ENCODE measurements at regions not wholly inside any gene's neighbourhood (a gene's known extent, or its start where the extent isn't known, plus 50 kb on each side); places are given as distances from the start of the nearest gene placed in this dataset.

GRCh38 chr6:121639021-121639420 is 203.6 kb downstream of the GJA1 start:
- Histone ChIP-seq H3K4me3 (ENCODE audit: low read depth, low read length) (no peak overlapping the region), H3K36me3 (ENCODE audit: control insufficient read depth, insufficient read depth, low read length) (no peaks in the 10 kb centered on the region), H3K27me3 (ENCODE audit: control insufficient read depth, insufficient read depth, low read length) (no peaks in the 10 kb centered on the region)
- TF ChIP-seq CTCF (IDR thresholded peaks at IDR 0.05; ENCODE audit: insufficient read depth, low read length, poor library complexity, severe bottlenecking), result no peak
- DNase-seq (ENCODE audit: low read depth), result no peak

GRCh38 chr6:121641158-121641557 is 205.7 kb downstream of the GJA1 start:
- Histone ChIP-seq H3K4me3 (ENCODE audit: low read depth, low read length) (no peak overlapping the region), H3K36me3 (ENCODE audit: control insufficient read depth, insufficient read depth, low read length) (no peaks in the 10 kb centered on the region), H3K27me3 (ENCODE audit: control insufficient read depth, insufficient read depth, low read length) (no peaks in the 10 kb centered on the region)
- no peak for DNase-seq (ENCODE audit: low read depth)
- TF ChIP-seq CTCF (IDR thresholded peaks at IDR 0.05; ENCODE audit: insufficient read depth, low read length, poor library complexity, severe bottlenecking), result no peak

- no peak for DNase-seq (ENCODE audit: low read depth)
- TF ChIP-seq CTCF (IDR thresholded peaks at IDR 0.05; ENCODE audit: insufficient read depth, low read length, poor library complexity, severe bottlenecking), result no peak
- H3K36me3 ChIP-seq (ENCODE audit: control insufficient read depth, insufficient read depth, low read length), result no peaks in the 10 kb centered on the region
Observed at GRCh38 chr6:121645100-121645745, 209.8 kb downstream of the GJA1 start.

GRCh38 chr6:121647905-121648304 is 212.5 kb downstream of the GJA1 start:
- Histone ChIP-seq H3K27me3 (ENCODE audit: control insufficient read depth, insufficient read depth, low read length) (no peaks in the 10 kb centered on the region), H3K36me3 (ENCODE audit: control insufficient read depth, insufficient read depth, low read length) (no peaks in the 10 kb centered on the region), H3K4me3 (ENCODE audit: low read depth, low read length) (no peak overlapping the region)
- TF ChIP-seq CTCF (IDR thresholded peaks at IDR 0.05; ENCODE audit: insufficient read depth, low read length, poor library complexity, severe bottlenecking), result no peak
- no peak for DNase-seq (ENCODE audit: low read depth)

More at GRCh38 chr6:121645100-121645745, 209.8 kb downstream of the GJA1 start:
- no peaks in the 10 kb centered on the region for H3K27me3 ChIP-seq (ENCODE audit: control insufficient read depth, insufficient read depth, low read length)
- no peak overlapping the region for H3K4me3 ChIP-seq (ENCODE audit: low read depth, low read length)

GRCh38 chr6:121649951-121650350 is 214.5 kb downstream of the GJA1 start:
- no peak for DNase-seq (ENCODE audit: low read depth)
- Histone ChIP-seq H3K27me3 (ENCODE audit: control insufficient read depth, insufficient read depth, low read length) (no peaks in the 10 kb centered on the region), H3K36me3 (ENCODE audit: control insufficient read depth, insufficient read depth, low read length) (no peaks in the 10 kb centered on the region), H3K4me3 (ENCODE audit: low read depth, low read length) (no peak overlapping the region)
- TF ChIP-seq CTCF (IDR thresholded peaks at IDR 0.05; ENCODE audit: insufficient read depth, low read length, poor library complexity, severe bottlenecking), result no peak

GRCh38 chr6:121651420-121651819 is 216.0 kb downstream of the GJA1 start:
- no peak for DNase-seq (ENCODE audit: low read depth)
- no peak for TF ChIP-seq CTCF (IDR thresholded peaks at IDR 0.05; ENCODE audit: insufficient read depth, low read length, poor library complexity, severe bottlenecking)
- Histone ChIP-seq H3K4me3 (ENCODE audit: low read depth, low read length) (no peak overlapping the region), H3K27me3 (ENCODE audit: control insufficient read depth, insufficient read depth, low read length) (no peaks in the 10 kb centered on the region), H3K36me3 (ENCODE audit: control insufficient read depth, insufficient read depth, low read length) (no peaks in the 10 kb centered on the region)

Data from kidney epithelial cell (primary cell).